Duodenal mucosa (tissue), 2 donors: ENCODE measurements at regions not wholly inside any gene's neighbourhood (a gene's known extent, or its start where the extent isn't known, plus 50 kb on each side); places are given as distances from the start of the nearest gene placed in this dataset.
"Not testable (repeated sequence)": the region's sequence is repeated elsewhere in the genome, so short reads cannot be mapped to it uniquely, and the experiment has no call there.

ENCODE experiments used
- H3K27ac ChIP-seq: one replicate; pipeline ENCODE4 v1.7.0; 2013; ENCODE audit warnings: low read depth, low read length
- H3K27me3 ChIP-seq, 2 donors: one replicate each; pipeline ENCODE4 v1.7.0; 2013; ENCODE audit warnings: low read length in 2 of 2, control low read depth in 1 of 2; ENCODE audit not compliant: insufficient read depth in 2 of 2, control insufficient read depth in 1 of 2
- H3K36me3 ChIP-seq, 2 donors: one replicate each; pipeline ENCODE4 v1.7.0; 2013; ENCODE audit warnings: low read length in 2 of 2, control low read depth in 1 of 2; ENCODE audit not compliant: insufficient read depth in 2 of 2, control insufficient read depth in 1 of 2
- H3K4me1 ChIP-seq, 2 donors: one replicate each; pipeline ENCODE4 v1.7.0; 2013; ENCODE audit warnings: low read length in 2 of 2, control low read depth in 1 of 2; ENCODE audit not compliant: insufficient read depth in 2 of 2, control insufficient read depth in 1 of 2
- H3K4me3 ChIP-seq, 2 donors: one replicate each; pipeline ENCODE4 v1.7.0; 2013; ENCODE audit warnings: low read length in 2 of 2, low read depth in 1 of 2
- H3K9ac ChIP-seq, 2 donors: one replicate each; pipeline ENCODE4 v1.7.0; 2013; ENCODE audit warnings: low read length in 2 of 2, low read depth in 1 of 2
- H3K9me3 ChIP-seq, 2 donors: one replicate each; pipeline ENCODE4 v1.7.0; 2013; ENCODE audit warnings: low read length in 2 of 2, control low read depth in 1 of 2; ENCODE audit not compliant: control insufficient read depth in 1 of 2

GRCh38 chr1:100597061-100597741 lies 59.3 kb downstream of the GPR88 start:
- Histone ChIP-seq H3K27ac (no peak overlapping the region), H3K9ac (no peak overlapping the region), H3K9me3 (no peaks in the 10 kb centered on the region), H3K4me1 (no peaks in the 10 kb centered on the region), H3K36me3 (no peaks in the 10 kb centered on the region), H3K27me3 (no peaks in the 10 kb centered on the region), H3K4me3 (no peak overlapping the region)

- Histone ChIP-seq H3K4me3 (no peak overlapping the region), H3K36me3 (no peaks in the 10 kb centered on the region), H3K27ac (no peak overlapping the region), H3K9me3 (no peaks in the 10 kb centered on the region), H3K9ac (no peak overlapping the region), H3K4me1 (no peaks in the 10 kb centered on the region), H3K27me3 (no peaks in the 10 kb centered on the region)
Observed at GRCh38 chr1:100597784-100598183, 59.8 kb downstream of the GPR88 start.

GRCh38 chr1:100600377-100600776 lies 62.4 kb downstream of the GPR88 start:
- H3K4me1 ChIP-seq, H3K4me3 ChIP-seq, H3K9me3 ChIP-seq, H3K36me3 ChIP-seq, H3K9ac ChIP-seq, H3K27me3 ChIP-seq, H3K27ac ChIP-seq: not testable (repeated sequence)

GRCh38 chr1:100602028-100602427 lies 64.1 kb downstream of the GPR88 start:
- not testable (repeated sequence) for H3K27me3 ChIP-seq, H3K36me3 ChIP-seq, H3K27ac ChIP-seq, H3K9ac ChIP-seq, H3K4me1 ChIP-seq, H3K4me3 ChIP-seq, H3K9me3 ChIP-seq

GRCh38 chr1:100604372-100604771 lies 66.4 kb downstream of the GPR88 start:
- H3K9me3 ChIP-seq: no peaks in the 10 kb centered on the region
- no peak overlapping the region for H3K27ac ChIP-seq
- no peak overlapping the region for H3K4me3 ChIP-seq
- H3K36me3 ChIP-seq: no peaks in the 10 kb centered on the region
- H3K4me1 ChIP-seq: no peaks in the 10 kb centered on the region
- no peaks in the 10 kb centered on the region for H3K27me3 ChIP-seq
- H3K9ac ChIP-seq: no peak overlapping the region

GRCh38 chr1:100606438-100606837 lies 68.5 kb downstream of the GPR88 start:
- Histone ChIP-seq H3K36me3 (no peaks in the 10 kb centered on the region), H3K9me3 (no peaks in the 10 kb centered on the region), H3K27me3 (no peaks in the 10 kb centered on the region), H3K4me1 (no peaks in the 10 kb centered on the region), H3K4me3 (no peak overlapping the region), H3K9ac (no peak overlapping the region), H3K27ac (no peak overlapping the region)

- Histone ChIP-seq H3K4me1 (no peaks in the 10 kb centered on the region), H3K9ac (no peak overlapping the region), H3K9me3 (no peaks in the 10 kb centered on the region), H3K27me3 (no peaks in the 10 kb centered on the region), H3K4me3 (no peak overlapping the region), H3K27ac (no peak overlapping the region), H3K36me3 (no peaks in the 10 kb centered on the region)
Observed at GRCh38 chr1:100607628-100608240, 69.8 kb downstream of the GPR88 start.

GRCh38 chr1:100609849-100610248 lies 71.9 kb downstream of the GPR88 start:
- Histone ChIP-seq H3K27ac (no peak overlapping the region), H3K4me3 (no peak overlapping the region), H3K9ac (no peak overlapping the region), H3K36me3 (no peaks in the 10 kb centered on the region), H3K4me1 (no peaks in the 10 kb centered on the region), H3K27me3 (no peaks in the 10 kb centered on the region), H3K9me3 (no peaks in the 10 kb centered on the region)

GRCh38 chr1:100611086-100611485 lies 73.1 kb downstream of the GPR88 start:
- H3K4me3 ChIP-seq: no peak overlapping the region

GRCh38 chr1:100612540-100612939 lies 74.6 kb downstream of the GPR88 start:
- Histone ChIP-seq H3K27ac (no peak overlapping the region), H3K4me1 (no peaks in the 10 kb centered on the region), H3K36me3 (no peaks in the 10 kb centered on the region), H3K9me3 (no peaks in the 10 kb centered on the region), H3K9ac (no peak overlapping the region), H3K4me3 (no peak overlapping the region), H3K27me3 (no peaks in the 10 kb centered on the region)

More at GRCh38 chr1:100611086-100611485, 73.1 kb downstream of the GPR88 start:
- H3K9me3 ChIP-seq: no peaks in the 10 kb centered on the region
- H3K9ac ChIP-seq: no peak overlapping the region
- H3K27ac ChIP-seq: no peak overlapping the region
- no peaks in the 10 kb centered on the region for H3K36me3 ChIP-seq
- H3K4me1 ChIP-seq: no peaks in the 10 kb centered on the region
- no peaks in the 10 kb centered on the region for H3K27me3 ChIP-seq
